ENCODE measurements at regions not wholly inside any gene's neighbourhood (a gene's known extent, or its start where the extent isn't known, plus 50 kb on each side); places are given as distances from the start of the nearest gene placed in this dataset.

GRCh38 chr20:51190783-51191180 is 167.9 kb upstream of the KCNG1 start:
- Histone ChIP-seq H3K4me3 (replicated peaks in 1 of 3; ENCODE audit: insufficient read depth in 1 of 3, low read depth in 1 of 3, low read length in 3 of 3) (no peak overlapping the region), H3K9ac (replicated peaks; ENCODE audit: extremely low read depth, insufficient read depth, low read length) (no peak overlapping the region), H3K4me1 (ENCODE audit: control insufficient read depth, extremely low read depth, insufficient read depth, low read length) (peaks cover 12% of the 10 kb centered on the region), H3K36me3 (ENCODE audit: control insufficient read depth in 2 of 2, extremely low read depth in 1 of 2, insufficient read depth in 2 of 2, low read length in 2 of 2) (no peaks in the 10 kb centered on the region), H2AFZ (ENCODE audit: low read depth, low read length) (no peak overlapping the region), H3K79me2 (ENCODE audit: control insufficient read depth, insufficient read depth, low read length) (no peaks in the 10 kb centered on the region), H3K27ac (ENCODE audit: insufficient read depth, low read depth, low read length) (no peak overlapping the region), H3K27me3 (ENCODE audit: control insufficient read depth in 2 of 2, insufficient read depth in 2 of 2, low read length in 2 of 2) (peaks cover 0 to 6% of the 10 kb centered on the region in 2 experiments), H4K20me1 (replicated peaks; ENCODE audit: control insufficient read depth, extremely low read depth, insufficient read depth, low read length) (no peaks in the 10 kb centered on the region), H3K4me2 (ENCODE audit: insufficient read depth, low read length) (no peak overlapping the region), H3K9me1 (replicated peaks; ENCODE audit: control insufficient read depth, extremely low read depth, insufficient read depth, low read length) (no peaks in the 10 kb centered on the region), H3K9me3 (replicated peaks; ENCODE audit: control insufficient read depth, insufficient read depth, low read length) (no peaks in the 10 kb centered on the region)
- intact Hi-C loops (cut with micrococcal nuclease), result no loop called here
- BruUV-seq (replicated peaks), result no TSS peak
- POLR2A ChIA-PET, result no interaction called here
- TF ChIP-seq, protein P1, sequence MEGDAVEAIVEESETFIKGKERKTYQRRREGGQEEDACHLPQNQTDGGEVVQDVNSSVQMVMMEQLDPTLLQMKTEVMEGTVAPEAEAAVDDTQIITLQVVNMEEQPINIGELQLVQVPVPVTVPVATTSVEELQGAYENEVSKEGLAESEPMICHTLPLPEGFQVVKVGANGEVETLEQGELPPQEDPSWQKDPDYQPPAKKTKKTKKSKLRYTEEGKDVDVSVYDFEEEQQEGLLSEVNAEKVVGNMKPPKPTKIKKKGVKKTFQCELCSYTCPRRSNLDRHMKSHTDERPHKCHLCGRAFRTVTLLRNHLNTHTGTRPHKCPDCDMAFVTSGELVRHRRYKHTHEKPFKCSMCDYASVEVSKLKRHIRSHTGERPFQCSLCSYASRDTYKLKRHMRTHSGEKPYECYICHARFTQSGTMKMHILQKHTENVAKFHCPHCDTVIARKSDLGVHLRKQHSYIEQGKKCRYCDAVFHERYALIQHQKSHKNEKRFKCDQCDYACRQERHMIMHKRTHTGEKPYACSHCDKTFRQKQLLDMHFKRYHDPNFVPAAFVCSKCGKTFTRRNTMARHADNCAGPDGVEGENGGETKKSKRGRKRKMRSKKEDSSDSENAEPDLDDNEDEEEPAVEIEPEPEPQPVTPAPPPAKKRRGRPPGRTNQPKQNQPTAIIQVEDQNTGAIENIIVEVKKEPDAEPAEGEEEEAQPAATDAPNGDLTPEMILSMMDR (IDR thresholded peaks at IDR 0.05; ENCODE audit: extremely low read depth in 1 of 2, insufficient read depth in 1 of 2, low read depth in 1 of 2, low read length in 2 of 2), result no peak
- FAIRE-seq (no peak), DNase-seq (ENCODE audit: low read depth, low spot score) (no peak)
- dilution Hi-C loops (cut with MboI; ENCODE audit: extremely low pct_ligation_motif_present, low sequenced_read_pairs), result no loop called here
- CTCF ChIA-PET, result interaction anchor here (1.2 kb wide), 1 partner anchor 203 kb away, joined by 5 read pairs; no protein-coding TSS in a partner anchor

- no peak overlapping the region for H3K4me2 ChIP-seq (ENCODE audit: insufficient read depth, low read length)
- no peak for DNase-seq (ENCODE audit: low read depth, low spot score)
- no peaks in the 10 kb centered on the region for H3K36me3 ChIP-seq (ENCODE audit: control insufficient read depth in 2 of 2, extremely low read depth in 1 of 2, insufficient read depth in 2 of 2, low read length in 2 of 2)
- peaks cover 0 to 6% of the 10 kb centered on the region in 2 experiments for H3K27me3 ChIP-seq (ENCODE audit: control insufficient read depth in 2 of 2, insufficient read depth in 2 of 2, low read length in 2 of 2)
- no peak overlapping the region for H2AFZ ChIP-seq (ENCODE audit: low read depth, low read length)
- no peak overlapping the region for H3K9ac ChIP-seq (replicated peaks; ENCODE audit: extremely low read depth, insufficient read depth, low read length)
- no peaks in the 10 kb centered on the region for H3K9me3 ChIP-seq (replicated peaks; ENCODE audit: control insufficient read depth, insufficient read depth, low read length)
- no peaks in the 10 kb centered on the region for H3K9me1 ChIP-seq (replicated peaks; ENCODE audit: control insufficient read depth, extremely low read depth, insufficient read depth, low read length)
- dilution Hi-C loops (cut with MboI; ENCODE audit: extremely low pct_ligation_motif_present, low sequenced_read_pairs) (no loop called here), intact Hi-C loops (cut with micrococcal nuclease) (no loop called here)
- no peak overlapping the region for H3K27ac ChIP-seq (ENCODE audit: insufficient read depth, low read depth, low read length)
- no TSS peak for BruUV-seq (replicated peaks)
- no peaks in the 10 kb centered on the region for H3K79me2 ChIP-seq (ENCODE audit: control insufficient read depth, insufficient read depth, low read length)
- POLR2A ChIA-PET, result no interaction called here
- no peaks in the 10 kb centered on the region for H4K20me1 ChIP-seq (replicated peaks; ENCODE audit: control insufficient read depth, extremely low read depth, insufficient read depth, low read length)
- CTCF ChIA-PET, result interaction anchor here (0.7 to 1.2 kb wide), 2 partner anchors 12 to 202 kb away, joined by 3 to 5 read pairs; no protein-coding TSS in a partner anchor
- no peak overlapping the region for H3K4me3 ChIP-seq (replicated peaks in 1 of 3; ENCODE audit: insufficient read depth in 1 of 3, low read depth in 1 of 3, low read length in 3 of 3)
- no peak for TF ChIP-seq MYC (IDR thresholded peaks at IDR 0.05; ENCODE audit: low read depth, low read length)
- no peak for TF ChIP-seq GATA2 (IDR thresholded peaks at IDR 0.05; ENCODE audit: insufficient read depth, insufficient read length, low read depth, low read length)
- no peak for TF ChIP-seq POLR2A (IDR thresholded peaks at IDR 0.05; ENCODE audit: low read depth, low read length)
- TF ChIP-seq FOS (IDR thresholded peaks at IDR 0.05; ENCODE audit: borderline replicate concordance, insufficient read depth, low read length), result no peak
- TF ChIP-seq JUN (IDR thresholded peaks at IDR 0.05; ENCODE audit: borderline replicate concordance, insufficient read depth, insufficient read length, low read depth), result no peak
- TF ChIP-seq MAX (IDR thresholded peaks at IDR 0.05; ENCODE audit: insufficient read depth, insufficient read length), result no peak
- no peak for TF ChIP-seq EZH2 (IDR thresholded peaks at IDR 0.05; ENCODE audit: borderline replicate concordance, low read depth, low read length, severe bottlenecking)
- TF ChIP-seq, protein P1 (IDR thresholded peaks at IDR 0.05; ENCODE audit: extremely low read depth in 1 of 2, insufficient read depth in 1 of 2, low read depth in 1 of 2, low read length in 2 of 2), result no peak
- TF ChIP-seq POLR2AphosphoS5 (IDR thresholded peaks at IDR 0.05; ENCODE audit: insufficient read depth, low read depth, low read length), result no peak
- H3K4me1 ChIP-seq (ENCODE audit: control insufficient read depth, extremely low read depth, insufficient read depth, low read length), result peaks cover 12% of the 10 kb centered on the region
- FAIRE-seq, result no peak
Observed at GRCh38 chr20:51189814-51190782, 167.2 kb upstream of the KCNG1 start.
